DOHH2 (cell line): ENCODE measurements at regions not wholly inside any gene's neighbourhood (a gene's known extent, or its start where the extent isn't known, plus 50 kb on each side); places are given as distances from the start of the nearest gene placed in this dataset.
"Not testable (repeated sequence)": the region's sequence is repeated elsewhere in the genome, so short reads cannot be mapped to it uniquely, and the experiment has no call there.

Experiments
- H3F3A ChIP-seq: fragments of 200-600 bp; sonication (generic), shearing (Covaris generic); 2 replicates; pipeline ENCODE4 v1.6.0; 2016; ENCODE audit warnings: antibody characterized with exemption, mild to moderate bottlenecking; ENCODE audit not compliant: control insufficient read depth, insufficient read depth
- H3K27ac ChIP-seq: fragments of 200-600 bp; sonication (generic); 2 replicates; pipeline ENCODE4 v1.5.1; 2014; ENCODE audit warnings: low read depth, mild to moderate bottlenecking, low read length, moderate library complexity
- H3K27me3 ChIP-seq: fragments of 200-600 bp; sonication (generic); 2 replicates; pipeline ENCODE4 v1.6.1; 2014; ENCODE audit warnings: mild to moderate bottlenecking, low read length, mixed read lengths; ENCODE audit not compliant: control insufficient read depth
- H3K36me3 ChIP-seq: fragments of 200-600 bp; sonication (generic); 2 replicates; pipeline ENCODE4 v1.6.1; 2014; ENCODE audit warnings: mild to moderate bottlenecking, low read length, moderate library complexity, mixed read lengths; ENCODE audit not compliant: control insufficient read depth
- H3K4me1 ChIP-seq: fragments of 200-600 bp; sonication (generic); 2 replicates; pipeline ENCODE4 v1.6.1; 2014; ENCODE audit warnings: mild to moderate bottlenecking, low read length, mixed read lengths; ENCODE audit not compliant: control insufficient read depth
- H3K4me2 ChIP-seq: fragments of 200-600 bp; sonication (generic); 2 replicates; pipeline ENCODE4 v1.6.0; 2014; ENCODE audit warnings: mild to moderate bottlenecking, low read length, moderate library complexity
- H3K4me3 ChIP-seq: fragments of 200-600 bp; sonication (generic); 2 replicates; pipeline ENCODE4 v1.5.1; 2014; ENCODE audit warnings: mild to moderate bottlenecking, low read length, mixed read lengths
- H3K79me2 ChIP-seq: fragments of 200-600 bp; sonication (generic); 2 replicates; pipeline ENCODE4 v1.6.1; 2014; ENCODE audit warnings: mild to moderate bottlenecking, low read length, mixed read lengths; ENCODE audit not compliant: control insufficient read depth
- H3K9me2 ChIP-seq: fragments of 200-600 bp; sonication (generic); replicated peaks from 2 replicates; pipeline ENCODE4 v1.6.1; 2014; ENCODE audit warnings: mild to moderate bottlenecking, low read length, mixed read lengths; ENCODE audit not compliant: control insufficient read depth
- H3K9me3 ChIP-seq: fragments of 200-600 bp; sonication (generic); 2 replicates; pipeline ENCODE4 v1.6.1; 2014; ENCODE audit warnings: antibody characterized with exemption, low read length, mixed read lengths; ENCODE audit not compliant: control insufficient read depth, insufficient read depth
- H4K20me1 ChIP-seq: fragments of 200-600 bp; sonication (generic); 2 replicates; pipeline ENCODE4 v1.6.0; 2014; ENCODE audit warnings: low read depth, mild to moderate bottlenecking, antibody characterized with exemption, low read length, moderate library complexity; ENCODE audit not compliant: control insufficient read depth, insufficient read depth
- CTCF ChIP-seq: fragments of 200-600 bp; sonication (generic); IDR thresholded peaks from one replicate; pipeline ENCODE4 v1.5.1; 2014; ENCODE audit warnings: antibody characterized with exemption, mild to moderate bottlenecking, low read depth, low read length; ENCODE audit not compliant: poor library complexity, severe bottlenecking
- EZH2phosphoT487 ChIP-seq: fragments of 200-600 bp; sonication (generic); IDR thresholded peaks from 2 replicates; pipeline ENCODE4 v1.6.1; 2017; ENCODE audit warnings: borderline replicate concordance, mild to moderate bottlenecking, antibody characterized with exemption, low read length, moderate library complexity, mixed read lengths

GRCh38 chr4:12116009-12116552 lies 687.4 kb upstream of the HS3ST1 start:
- Histone ChIP-seq H3K9me3 (no peaks in the 10 kb centered on the region; the same call in 1 of the 2 replicates), H3K4me3 (no peak overlapping the region), H3K27me3 (no peaks in the 10 kb centered on the region), H3F3A (no peaks in the 10 kb centered on the region), H3K9me2 (no peaks in the 10 kb centered on the region), H3K4me1 (no peaks in the 10 kb centered on the region), H3K27ac (no peak overlapping the region), H4K20me1 (no peaks in the 10 kb centered on the region), H3K4me2 (no peak overlapping the region), H3K36me3 (no peaks in the 10 kb centered on the region), H3K79me2 (no peaks in the 10 kb centered on the region)
- no peak for TF ChIP-seq CTCF
- TF ChIP-seq EZH2phosphoT487 = no peak

GRCh38 chr4:12110627-12111026 lies 681.9 kb upstream of the HS3ST1 start:
- no peak for TF ChIP-seq EZH2phosphoT487
- Histone ChIP-seq H3K36me3 (no peaks in the 10 kb centered on the region), H3F3A (0 out of 2 replicates have a peak, but pooled peaks cover 3% of the 10 kb centered on the region), H3K9me2 (no peaks in the 10 kb centered on the region), H4K20me1 (no peaks in the 10 kb centered on the region), H3K9me3 (no peaks in the 10 kb centered on the region), H3K4me2 (no peak overlapping the region), H3K4me3 (no peak overlapping the region), H3K27ac (no peak overlapping the region), H3K4me1 (no peaks in the 10 kb centered on the region), H3K79me2 (no peaks in the 10 kb centered on the region), H3K27me3 (no peaks in the 10 kb centered on the region)

GRCh38 chr4:12109056-12109455 lies 680.4 kb upstream of the HS3ST1 start:
- not testable (repeated sequence) for H3K79me2 ChIP-seq, H3K36me3 ChIP-seq, H3K27me3 ChIP-seq, H3K27ac ChIP-seq, H3K4me1 ChIP-seq, H3K4me3 ChIP-seq, H4K20me1 ChIP-seq, H3K9me3 ChIP-seq, H3K9me2 ChIP-seq, H3F3A ChIP-seq, H3K4me2 ChIP-seq

GRCh38 chr4:12105519-12105918 lies 676.8 kb upstream of the HS3ST1 start:
- Histone ChIP-seq H3K79me2 (no peaks in the 10 kb centered on the region), H3K9me3 (no peaks in the 10 kb centered on the region), H3K27me3 (no peaks in the 10 kb centered on the region), H3K4me1 (no peaks in the 10 kb centered on the region), H3K9me2 (no peaks in the 10 kb centered on the region), H4K20me1 (no peaks in the 10 kb centered on the region), H3F3A (0 out of 2 replicates have a peak, but pooled peaks cover 3% of the 10 kb centered on the region), H3K4me2 (no peak overlapping the region), H3K4me3 (no peak overlapping the region), H3K27ac (no peak overlapping the region), H3K36me3 (no peaks in the 10 kb centered on the region)
- TF ChIP-seq CTCF (no peak), EZH2phosphoT487 (no peak)

- not testable (repeated sequence) for H3K27ac ChIP-seq, H3K4me2 ChIP-seq, H3K4me1 ChIP-seq, H3K4me3 ChIP-seq, H3K9me3 ChIP-seq, H3K27me3 ChIP-seq, H3F3A ChIP-seq, H3K79me2 ChIP-seq, H3K9me2 ChIP-seq, H3K36me3 ChIP-seq, H4K20me1 ChIP-seq
Observed at GRCh38 chr4:12089920-12090319, 661.2 kb upstream of the HS3ST1 start.
